Retinal pigment epithelial cell (primary cell): ENCODE measurements at regions not wholly inside any gene's neighbourhood (a gene's known extent, or its start where the extent isn't known, plus 50 kb on each side); places are given as distances from the start of the nearest gene placed in this dataset.

ENCODE experiments used
- DNase-seq: peaks from one replicate; pipeline ENCODE4 v3.0.0-alpha.2; 2010; ENCODE audit warnings: low read depth
- H3K4me3 ChIP-seq: 2 replicates; pipeline ENCODE4 v1.5.1; 2011; ENCODE audit warnings: mild to moderate bottlenecking, low read length, control low read depth, moderate library complexity
- CTCF ChIP-seq: conservative IDR thresholded peaks from 2 replicates; pipeline ENCODE4 v1.5.1; 2011; ENCODE audit warnings: low read depth, low read length, control low read depth, inconsistent platforms

GRCh38 chr22:48171271-48171691, 1408.8 kb downstream of the TBC1D22A start:
- no peak for TF ChIP-seq CTCF
- H3K4me3 ChIP-seq: no peak overlapping the region
- no peak for DNase-seq

GRCh38 chr22:48169227-48169626, 1406.8 kb downstream of the TBC1D22A start:
- H3K4me3 ChIP-seq: no peak overlapping the region
- DNase-seq: no peak
- TF ChIP-seq CTCF: no peak

GRCh38 chr22:48167238-48167637, 1404.8 kb downstream of the TBC1D22A start:
- H3K4me3 ChIP-seq: no peak overlapping the region
- TF ChIP-seq CTCF: no peak
- no peak for DNase-seq

- DNase-seq: no peak
- TF ChIP-seq CTCF: no peak
- H3K4me3 ChIP-seq: no peak overlapping the region
Observed at GRCh38 chr22:48161298-48161697, 1398.8 kb downstream of the TBC1D22A start.

GRCh38 chr22:48157676-48158075, 1395.2 kb downstream of the TBC1D22A start:
- no peak for DNase-seq
- H3K4me3 ChIP-seq: no peak overlapping the region
- TF ChIP-seq CTCF: no peak

- TF ChIP-seq CTCF: no peak
- H3K4me3 ChIP-seq: no peak overlapping the region
Observed at GRCh38 chr22:48156603-48157355, 1394.3 kb downstream of the TBC1D22A start.

GRCh38 chr22:48155446-48155845, 1393.0 kb downstream of the TBC1D22A start:
- H3K4me3 ChIP-seq: no peak overlapping the region
- no peak for TF ChIP-seq CTCF
- DNase-seq: no peak

More at GRCh38 chr22:48156603-48157355, 1394.3 kb downstream of the TBC1D22A start:
- no peak for DNase-seq
